NB4 (cell line): ENCODE measurements at regions not wholly inside any gene's neighbourhood (a gene's known extent, or its start where the extent isn't known, plus 50 kb on each side); places are given as distances from the start of the nearest gene placed in this dataset.

ENCODE experiments used
- POLR2A ChIP-seq: IDR thresholded peaks from 2 replicates; pipeline ENCODE4 v1.6.1; 2011; ENCODE audit warnings: mild to moderate bottlenecking; ENCODE audit not compliant: insufficient read length; ENCODE audit errors: extremely low read depth
- TF ChIP-seq, protein P1 (sequence below): IDR thresholded peaks from one replicate; pipeline ENCODE4 v1.5.1; 2012; ENCODE audit warnings: low read depth, low read length
- TF ChIP-seq, protein P2 (sequence below): IDR thresholded peaks from 2 replicates; pipeline ENCODE4 v1.6.1; 2011; ENCODE audit warnings: low read depth, low read length

DNA sequence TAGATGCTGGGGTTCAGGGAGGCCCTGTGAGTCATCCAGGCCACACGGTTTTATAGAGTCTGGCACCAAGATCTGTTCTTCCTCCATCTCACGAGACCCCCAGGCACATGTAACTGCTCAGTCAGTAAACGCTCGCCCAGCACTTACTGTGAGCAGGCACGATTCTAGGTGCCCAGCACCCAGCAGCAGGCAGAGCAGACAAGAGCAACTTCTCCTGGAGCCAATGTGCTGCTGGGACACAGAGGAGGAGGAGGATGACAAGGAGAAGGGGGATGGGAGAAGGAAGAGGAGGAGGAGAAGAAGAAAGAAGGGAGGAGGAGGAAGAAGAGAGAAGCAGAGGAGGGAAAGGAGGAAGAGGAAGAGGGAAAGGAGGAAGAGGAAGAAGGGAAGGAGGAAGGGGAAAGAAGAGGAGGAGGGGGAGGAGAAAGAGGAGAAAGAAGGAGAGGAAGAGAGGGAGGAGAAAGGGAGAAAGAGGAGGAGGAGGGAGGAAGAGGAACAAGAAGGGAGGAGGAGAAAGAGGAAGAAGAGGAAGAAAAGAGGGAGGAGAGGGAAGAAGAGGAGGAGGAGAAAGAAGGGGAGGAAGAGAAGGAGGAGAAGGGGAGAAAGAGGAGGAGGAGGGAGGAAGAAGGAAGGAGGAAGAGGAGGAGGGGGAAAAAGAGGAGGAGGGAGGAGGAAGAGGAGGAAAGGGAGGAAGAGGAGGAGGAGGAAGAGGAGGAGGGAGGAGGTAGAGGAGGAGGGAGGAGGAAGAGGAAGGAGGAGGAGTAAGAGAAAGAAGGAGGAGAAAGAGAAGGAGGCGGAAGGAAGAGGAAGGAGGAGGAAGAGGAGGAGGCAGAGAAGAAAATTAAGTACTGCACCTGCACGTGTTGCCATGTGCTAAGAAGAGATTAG lies 77.6 kb upstream of the RTL6 start:
- TF ChIP-seq, protein P1, sequence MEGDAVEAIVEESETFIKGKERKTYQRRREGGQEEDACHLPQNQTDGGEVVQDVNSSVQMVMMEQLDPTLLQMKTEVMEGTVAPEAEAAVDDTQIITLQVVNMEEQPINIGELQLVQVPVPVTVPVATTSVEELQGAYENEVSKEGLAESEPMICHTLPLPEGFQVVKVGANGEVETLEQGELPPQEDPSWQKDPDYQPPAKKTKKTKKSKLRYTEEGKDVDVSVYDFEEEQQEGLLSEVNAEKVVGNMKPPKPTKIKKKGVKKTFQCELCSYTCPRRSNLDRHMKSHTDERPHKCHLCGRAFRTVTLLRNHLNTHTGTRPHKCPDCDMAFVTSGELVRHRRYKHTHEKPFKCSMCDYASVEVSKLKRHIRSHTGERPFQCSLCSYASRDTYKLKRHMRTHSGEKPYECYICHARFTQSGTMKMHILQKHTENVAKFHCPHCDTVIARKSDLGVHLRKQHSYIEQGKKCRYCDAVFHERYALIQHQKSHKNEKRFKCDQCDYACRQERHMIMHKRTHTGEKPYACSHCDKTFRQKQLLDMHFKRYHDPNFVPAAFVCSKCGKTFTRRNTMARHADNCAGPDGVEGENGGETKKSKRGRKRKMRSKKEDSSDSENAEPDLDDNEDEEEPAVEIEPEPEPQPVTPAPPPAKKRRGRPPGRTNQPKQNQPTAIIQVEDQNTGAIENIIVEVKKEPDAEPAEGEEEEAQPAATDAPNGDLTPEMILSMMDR = no peak
- no peak for TF ChIP-seq POLR2A
- TF ChIP-seq, protein P2, sequence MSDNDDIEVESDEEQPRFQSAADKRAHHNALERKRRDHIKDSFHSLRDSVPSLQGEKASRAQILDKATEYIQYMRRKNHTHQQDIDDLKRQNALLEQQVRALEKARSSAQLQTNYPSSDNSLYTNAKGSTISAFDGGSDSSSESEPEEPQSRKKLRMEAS = no peak
